HFF-Myc (cell line): ENCODE measurements at regions not wholly inside any gene's neighbourhood (a gene's known extent, or its start where the extent isn't known, plus 50 kb on each side); places are given as distances from the start of the nearest gene placed in this dataset.

Experiments
- DNase-seq: peaks from one replicate; pipeline ENCODE4 v3.0.0-alpha.2; 2011; ENCODE audit warnings: low read depth; ENCODE audit errors: extremely low read depth
- H3K4me3 ChIP-seq: replicated peaks from 2 replicates; pipeline ENCODE4 v1.5.1; 2011; ENCODE audit warnings: low read depth, mild to moderate bottlenecking, control low read depth, low read length
- TF ChIP-seq, protein P1 (sequence below): IDR thresholded peaks from 2 replicates; pipeline ENCODE4 v1.5.1; 2012; ENCODE audit warnings: mild to moderate bottlenecking, low read depth, low read length, control low read depth; ENCODE audit errors: missing control alignments

DNA sequence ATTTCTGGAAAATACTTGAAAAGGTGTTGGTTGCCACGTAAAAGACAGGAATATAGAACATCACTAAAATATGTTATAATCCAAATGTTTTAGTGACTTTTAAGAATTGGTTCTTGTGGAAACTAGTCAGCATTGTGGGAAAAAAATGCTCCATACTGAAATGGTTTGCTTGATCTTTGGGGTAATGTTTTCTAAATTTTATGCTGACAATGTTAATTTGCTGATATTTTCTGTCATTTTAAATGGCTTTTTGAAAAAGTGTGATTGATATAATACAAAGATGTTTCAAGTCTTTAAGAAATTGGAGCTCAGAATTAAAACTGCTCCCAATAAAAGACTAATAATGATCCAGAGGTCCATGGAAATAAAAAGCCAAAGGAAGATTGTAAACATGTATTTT lies 610.9 kb downstream of the ADGRL2 start:
- TF ChIP-seq, protein P1, sequence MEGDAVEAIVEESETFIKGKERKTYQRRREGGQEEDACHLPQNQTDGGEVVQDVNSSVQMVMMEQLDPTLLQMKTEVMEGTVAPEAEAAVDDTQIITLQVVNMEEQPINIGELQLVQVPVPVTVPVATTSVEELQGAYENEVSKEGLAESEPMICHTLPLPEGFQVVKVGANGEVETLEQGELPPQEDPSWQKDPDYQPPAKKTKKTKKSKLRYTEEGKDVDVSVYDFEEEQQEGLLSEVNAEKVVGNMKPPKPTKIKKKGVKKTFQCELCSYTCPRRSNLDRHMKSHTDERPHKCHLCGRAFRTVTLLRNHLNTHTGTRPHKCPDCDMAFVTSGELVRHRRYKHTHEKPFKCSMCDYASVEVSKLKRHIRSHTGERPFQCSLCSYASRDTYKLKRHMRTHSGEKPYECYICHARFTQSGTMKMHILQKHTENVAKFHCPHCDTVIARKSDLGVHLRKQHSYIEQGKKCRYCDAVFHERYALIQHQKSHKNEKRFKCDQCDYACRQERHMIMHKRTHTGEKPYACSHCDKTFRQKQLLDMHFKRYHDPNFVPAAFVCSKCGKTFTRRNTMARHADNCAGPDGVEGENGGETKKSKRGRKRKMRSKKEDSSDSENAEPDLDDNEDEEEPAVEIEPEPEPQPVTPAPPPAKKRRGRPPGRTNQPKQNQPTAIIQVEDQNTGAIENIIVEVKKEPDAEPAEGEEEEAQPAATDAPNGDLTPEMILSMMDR: no peak

DNA sequence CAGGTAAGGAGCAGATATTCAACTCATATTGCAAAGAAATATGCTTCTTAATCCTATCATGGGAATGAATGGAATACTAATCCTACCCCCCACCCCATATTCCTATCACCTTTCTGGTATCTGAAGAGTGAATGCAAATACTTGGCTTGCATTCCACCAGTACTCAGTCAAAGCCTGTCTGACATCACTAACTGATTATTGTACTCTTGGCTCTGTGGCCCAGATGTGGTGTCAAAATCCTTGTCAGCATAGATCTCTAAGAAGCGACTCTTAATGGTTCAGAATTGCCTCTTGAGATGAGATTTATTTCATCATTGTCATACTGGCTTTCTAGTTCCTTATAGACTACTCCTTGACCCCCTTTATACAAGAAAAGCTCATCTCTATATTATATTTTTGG lies 604.6 kb downstream of the ADGRL2 start:
- no peak for DNase-seq
- H3K4me3 ChIP-seq: no peak overlapping the region
- TF ChIP-seq, protein P1: no peak

More for the DNA sequence above, 610.9 kb downstream of the ADGRL2 start:
- no peak overlapping the region for H3K4me3 ChIP-seq
- DNase-seq: no peak

DNA sequence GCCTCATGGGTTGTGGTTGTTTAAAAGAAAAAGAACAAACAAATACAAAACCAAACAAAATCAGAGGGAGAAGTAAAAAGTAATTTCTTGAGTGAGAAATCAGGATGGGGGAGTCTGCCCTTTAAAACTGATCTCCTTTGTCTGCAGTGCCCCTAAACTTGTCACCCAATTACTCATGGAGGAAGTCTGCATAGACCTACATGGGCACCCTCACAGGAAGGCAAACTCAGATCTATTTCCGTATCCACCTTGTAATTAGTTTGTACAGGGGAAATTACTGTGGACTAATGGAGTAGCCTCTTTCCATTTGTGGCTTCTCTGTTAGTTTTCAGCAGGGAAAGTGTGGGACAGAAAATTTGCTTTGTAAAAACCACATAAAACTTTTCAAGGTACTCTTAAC lies 600.4 kb downstream of the ADGRL2 start:
- TF ChIP-seq, protein P1: no peak
- H3K4me3 ChIP-seq: no peak overlapping the region
- no peak for DNase-seq

DNA sequence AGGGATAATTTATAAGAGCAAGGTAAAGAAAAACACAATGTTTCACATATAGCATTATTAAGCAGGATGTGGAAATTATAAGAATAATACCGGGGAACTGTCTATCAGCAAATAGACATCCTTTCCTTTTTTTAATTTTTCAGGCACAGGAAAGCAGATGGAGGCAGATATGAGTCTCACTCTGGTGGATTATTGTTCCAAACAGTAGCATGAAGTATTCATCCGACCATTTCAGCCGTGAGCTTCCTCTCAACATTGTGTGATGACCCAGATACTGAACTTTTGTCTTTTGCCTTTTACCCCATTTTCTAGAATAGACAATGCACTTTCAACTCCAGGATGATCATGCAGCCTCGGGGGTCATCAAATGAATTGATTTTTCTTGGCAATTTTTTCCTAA lies 599.8 kb downstream of the ADGRL2 start:
- TF ChIP-seq, protein P1: no peak
- H3K4me3 ChIP-seq: no peak overlapping the region
- DNase-seq: no peak

DNA sequence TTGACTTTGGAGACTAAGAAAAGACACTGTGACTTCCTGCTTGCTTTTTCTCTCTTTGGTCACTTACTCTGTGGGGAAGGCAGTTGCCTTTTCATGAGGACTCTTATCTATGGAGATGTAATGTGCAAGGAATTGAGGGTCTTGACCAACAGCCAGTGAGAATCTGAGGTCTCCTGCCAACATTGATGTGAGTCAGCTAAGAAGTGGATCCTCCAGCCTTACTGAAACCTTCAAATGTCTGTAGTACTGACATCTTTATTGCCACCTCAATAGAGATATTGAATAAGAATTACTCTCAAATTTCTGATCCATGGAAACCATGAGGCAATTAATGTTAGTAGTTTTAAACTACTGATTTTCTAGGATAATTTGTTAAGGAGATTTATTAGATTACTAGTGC lies 598.4 kb downstream of the ADGRL2 start:
- TF ChIP-seq, protein P1: no peak
- no peak overlapping the region for H3K4me3 ChIP-seq
- DNase-seq: no peak

DNA sequence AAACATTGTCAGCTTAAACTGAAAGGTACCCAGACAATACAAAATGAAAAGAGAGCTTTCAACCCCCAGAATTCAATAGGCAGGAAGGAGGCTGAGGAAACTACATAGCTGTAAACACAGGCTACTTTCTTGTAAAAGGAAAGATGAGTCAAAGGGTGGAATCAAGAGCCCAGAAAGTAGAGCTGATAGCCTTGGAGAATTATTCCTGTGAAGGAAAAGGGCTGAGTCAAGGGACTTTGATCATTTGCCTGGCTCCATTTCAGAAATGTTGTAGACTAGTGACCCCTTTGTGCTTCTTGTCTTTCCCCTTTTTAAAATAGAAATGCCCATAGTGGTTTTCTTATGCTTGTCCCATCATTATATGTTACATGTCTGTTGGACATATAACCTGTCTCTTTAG lies 597.6 kb downstream of the ADGRL2 start:
- H3K4me3 ChIP-seq: no peak overlapping the region
- no peak for DNase-seq
- TF ChIP-seq, protein P1: no peak

DNA sequence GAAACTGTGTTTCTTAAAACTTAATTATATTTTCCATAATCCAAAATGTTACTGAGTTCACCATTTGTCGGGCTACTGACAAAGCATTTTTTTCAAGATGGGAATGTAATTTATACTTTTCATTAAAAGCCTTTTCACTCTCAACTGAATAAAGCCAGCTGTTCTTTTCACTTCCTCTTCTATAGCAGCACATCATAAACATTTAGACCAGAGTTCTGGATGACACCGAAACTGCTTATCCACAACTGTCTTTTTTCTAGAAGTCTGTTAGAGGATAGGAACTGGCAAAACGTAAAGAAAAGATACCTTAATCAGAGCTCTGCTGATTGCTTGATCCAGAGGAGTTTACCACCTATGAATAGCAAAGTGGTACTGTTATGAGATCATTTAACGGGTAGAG lies 594.7 kb downstream of the ADGRL2 start:
- H3K4me3 ChIP-seq: no peak overlapping the region
- no peak for DNase-seq
- TF ChIP-seq, protein P1: no peak
